GM21423 (cell line): ENCODE measurements at regions not wholly inside any gene's neighbourhood (a gene's known extent, or its start where the extent isn't known, plus 50 kb on each side); places are given as distances from the start of the nearest gene placed in this dataset.

Experiments
- ATAC-seq: cut with Tn5 transposase; IDR thresholded peaks from one replicate; pipeline ENCODE4 v1.9.1; 2021; ENCODE audit warnings: mild to moderate bottlenecking, moderate library complexity; ENCODE audit not compliant: unreplicated experiment

- ATAC-seq = no peak
Observed at GRCh38 chr4:129167640-129168260, 71.8 kb downstream of the C4orf33 start.

GRCh38 chr4:129172181-129172580 is 76.2 kb downstream of the C4orf33 start:
- ATAC-seq = no peak

GRCh38 chr4:129176864-129177263 is 80.9 kb downstream of the C4orf33 start:
- no peak for ATAC-seq

GRCh38 chr4:129179276-129179675 is 83.3 kb downstream of the C4orf33 start:
- ATAC-seq = no peak

- ATAC-seq = no peak
Observed at GRCh38 chr4:129189630-129190029, 93.7 kb downstream of the C4orf33 start.

GRCh38 chr4:129193357-129194100 is 97.6 kb downstream of the C4orf33 start:
- no peak for ATAC-seq

GRCh38 chr4:129208481-129208880 is 112.5 kb downstream of the C4orf33 start:
- no peak for ATAC-seq

GRCh38 chr4:129213692-129214091 is 117.7 kb downstream of the C4orf33 start:
- ATAC-seq = no peak

- ATAC-seq = no peak
Observed at GRCh38 chr4:129218360-129218759, 122.4 kb downstream of the C4orf33 start.

GRCh38 chr4:129218897-129219296 is 122.9 kb downstream of the C4orf33 start:
- ATAC-seq = no peak

GRCh38 chr4:129220254-129220653 is 124.3 kb downstream of the C4orf33 start:
- no peak for ATAC-seq

GRCh38 chr4:129223945-129224344 is 128.0 kb downstream of the C4orf33 start:
- ATAC-seq = no peak

- no peak for ATAC-seq
Observed at GRCh38 chr4:129230846-129231245, 134.9 kb downstream of the C4orf33 start.

- no peak for ATAC-seq
Observed at GRCh38 chr4:129231945-129232588, 136.1 kb downstream of the C4orf33 start.

GRCh38 chr4:129232589-129233337 is 136.8 kb downstream of the C4orf33 start:
- no peak for ATAC-seq

- ATAC-seq = no peak
Observed at GRCh38 chr4:129233691-129234090, 137.7 kb downstream of the C4orf33 start.

GRCh38 chr4:129236351-129236750 is 140.4 kb downstream of the C4orf33 start:
- no peak for ATAC-seq

- ATAC-seq = no peak
Observed at GRCh38 chr4:129239088-129239487, 143.1 kb downstream of the C4orf33 start.

GRCh38 chr4:129240816-129241215 is 144.9 kb downstream of the C4orf33 start:
- no peak for ATAC-seq

- no peak for ATAC-seq
Observed at GRCh38 chr4:129246145-129246544, 150.2 kb downstream of the C4orf33 start.

- no peak for ATAC-seq
Observed at GRCh38 chr4:129246910-129247461, 151.0 kb downstream of the C4orf33 start.
